OCI-M2 (cell line): ENCODE measurements at regions not wholly inside any gene's neighbourhood (a gene's known extent, or its start where the extent isn't known, plus 50 kb on each side); places are given as distances from the start of the nearest gene placed in this dataset.
"Not testable (repeated sequence)": the region's sequence is repeated elsewhere in the genome, so short reads cannot be mapped to it uniquely, and the experiment has no call there.

Experiments used
- DNase-seq: peaks from one replicate; lab custom pipeline; 2025; ENCODE audit not compliant: unreplicated experiment; lab: John Stamatoyannopoulos, UW

DNA sequence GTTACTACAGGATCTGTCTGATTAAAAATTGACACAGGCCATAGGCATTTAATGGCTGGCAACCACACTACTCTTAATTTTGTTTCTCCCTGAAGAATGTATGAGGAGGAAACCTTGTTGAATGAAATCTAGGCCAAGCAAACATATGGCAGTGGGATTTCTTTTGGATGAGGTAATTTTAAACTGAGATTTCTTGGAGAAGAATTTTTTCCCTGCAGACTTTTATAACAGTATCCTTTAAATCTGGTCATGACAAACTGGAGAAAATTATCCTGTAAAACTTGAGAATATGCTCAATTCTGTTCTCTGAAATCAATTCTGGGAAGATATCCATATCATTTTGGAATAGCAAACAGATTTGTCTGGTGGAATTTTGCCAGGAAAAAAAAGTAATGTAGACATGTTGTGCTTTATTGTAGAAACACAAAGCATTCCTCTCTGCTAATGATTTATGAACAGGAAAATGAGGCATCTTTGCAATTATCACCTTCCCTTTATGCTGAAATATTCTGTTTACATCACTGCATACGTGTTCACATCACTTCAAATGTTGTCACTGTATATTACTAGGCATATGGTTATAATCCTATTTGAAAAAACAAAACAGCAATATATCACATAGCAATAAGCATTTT is 108.3 kb upstream of the ARSJ start:
- DNase-seq: no peak

DNA sequence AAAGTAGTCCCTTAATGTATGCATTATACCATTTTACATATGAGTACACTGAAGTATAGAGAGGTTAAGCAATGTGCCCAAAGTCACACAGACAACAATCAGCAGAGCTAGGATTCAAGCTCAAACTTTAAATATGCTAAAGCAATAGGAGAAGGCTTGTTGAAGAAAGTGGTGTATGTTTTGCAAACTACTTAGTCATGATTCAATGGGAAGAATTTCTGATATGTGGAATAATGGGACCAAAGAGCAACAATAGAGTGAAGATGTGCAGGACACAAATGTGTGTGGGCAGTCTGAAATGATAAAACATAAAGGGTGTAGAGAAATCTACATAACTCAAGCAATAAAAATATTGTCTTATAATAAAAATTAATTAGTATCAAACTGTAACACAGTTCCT is 109.0 kb upstream of the ARSJ start:
- no peak for DNase-seq

DNA sequence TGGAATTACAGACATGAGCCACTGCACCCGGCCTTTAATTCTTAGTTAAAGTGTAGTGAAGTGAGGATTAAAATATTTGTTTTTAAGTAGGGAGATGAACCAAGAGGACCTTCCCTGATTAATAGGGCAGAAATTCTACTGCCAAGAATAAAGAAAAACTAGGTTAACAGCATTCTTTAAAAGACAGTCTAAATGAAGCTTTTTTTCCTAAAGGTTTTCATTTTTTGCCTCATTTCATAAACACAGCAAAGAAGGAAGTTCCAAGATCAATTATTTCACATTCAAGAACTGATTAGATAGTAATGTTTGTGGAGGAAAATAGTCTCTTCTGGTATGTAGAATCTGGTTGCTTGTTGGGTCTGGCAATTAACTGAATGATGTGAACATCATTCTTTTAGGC is 112.1 kb upstream of the ARSJ start:
- no peak for DNase-seq

DNA sequence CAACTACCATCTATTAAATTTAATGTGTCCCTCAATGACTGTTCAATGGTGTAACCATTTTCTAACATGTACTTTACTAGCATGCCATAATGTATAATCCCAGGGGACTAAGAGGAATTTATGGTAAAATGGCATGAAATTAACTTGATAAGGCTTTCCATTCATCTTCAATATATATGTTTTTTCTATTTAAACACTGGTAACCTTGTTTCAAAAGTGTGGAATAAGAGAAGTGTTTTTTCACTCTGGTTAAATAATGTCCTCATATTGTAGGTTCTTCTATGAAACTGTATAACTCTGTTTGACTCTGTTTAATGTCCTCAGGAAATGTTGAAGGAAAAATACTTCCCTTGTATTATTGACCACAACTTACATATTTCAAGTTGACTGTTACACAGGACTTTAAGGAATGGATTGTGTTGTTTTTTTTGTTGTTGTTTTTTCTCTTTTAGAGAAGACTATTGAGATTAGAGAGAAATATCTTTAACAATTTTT is 113.8 kb upstream of the ARSJ start:
- no peak for DNase-seq

DNA sequence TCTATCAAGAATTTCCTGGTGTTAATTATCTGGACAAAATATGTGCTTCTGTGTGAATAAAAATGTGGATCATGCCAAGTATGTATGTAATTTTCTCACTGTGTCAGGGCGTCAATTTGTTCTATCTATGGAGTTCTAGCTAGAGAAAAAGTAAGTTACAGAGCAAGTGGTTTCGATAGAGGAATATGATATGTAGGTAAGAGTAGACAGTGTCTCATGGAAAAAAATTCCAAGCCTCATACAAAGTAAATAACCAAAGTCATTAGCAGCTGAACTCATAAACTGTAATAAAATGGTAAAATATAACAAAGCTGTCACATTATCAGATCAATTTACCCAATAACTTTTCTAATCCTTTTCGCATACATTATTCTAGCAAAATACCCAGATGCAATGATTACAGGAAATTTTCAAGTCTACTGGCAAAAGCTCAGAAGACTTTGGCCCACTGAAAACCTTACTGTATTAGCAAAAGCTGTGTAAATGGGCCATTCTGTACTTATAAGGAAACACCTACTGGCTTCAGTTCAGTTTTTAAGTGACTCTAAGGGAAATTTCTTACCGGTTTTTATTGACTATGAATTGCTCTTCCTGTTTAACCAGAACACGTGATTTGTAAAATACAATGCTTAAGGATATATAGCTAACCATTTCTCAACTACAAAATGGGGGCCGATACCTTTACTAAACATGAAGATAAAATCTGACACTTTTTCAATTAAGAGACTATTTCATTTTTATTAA is 121.0 kb upstream of the ARSJ start:
- no peak for DNase-seq

- DNase-seq: no peak
Observed at GRCh38 chr4:114103908-114104307, 124.5 kb upstream of the ARSJ start.

DNA sequence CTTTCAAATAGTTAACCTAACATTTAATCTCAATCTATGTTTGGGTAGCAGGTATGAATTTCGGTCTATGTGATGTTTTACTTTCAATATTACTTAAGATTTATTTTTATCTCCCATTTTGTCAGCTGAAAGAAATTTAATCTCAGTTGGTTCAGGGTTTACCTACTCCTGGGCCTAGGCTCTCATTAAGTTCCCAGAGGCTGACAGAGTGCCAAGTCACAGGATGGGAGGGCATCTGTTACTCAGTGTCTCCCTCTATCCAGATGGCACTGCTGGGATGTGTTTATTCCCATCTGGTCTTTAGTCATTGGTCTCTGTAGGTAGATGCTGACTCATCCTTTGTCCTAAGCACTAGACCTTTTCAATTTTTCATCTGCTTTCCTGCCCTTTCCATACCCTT is 129.4 kb upstream of the ARSJ start:
- DNase-seq: no peak

DNA sequence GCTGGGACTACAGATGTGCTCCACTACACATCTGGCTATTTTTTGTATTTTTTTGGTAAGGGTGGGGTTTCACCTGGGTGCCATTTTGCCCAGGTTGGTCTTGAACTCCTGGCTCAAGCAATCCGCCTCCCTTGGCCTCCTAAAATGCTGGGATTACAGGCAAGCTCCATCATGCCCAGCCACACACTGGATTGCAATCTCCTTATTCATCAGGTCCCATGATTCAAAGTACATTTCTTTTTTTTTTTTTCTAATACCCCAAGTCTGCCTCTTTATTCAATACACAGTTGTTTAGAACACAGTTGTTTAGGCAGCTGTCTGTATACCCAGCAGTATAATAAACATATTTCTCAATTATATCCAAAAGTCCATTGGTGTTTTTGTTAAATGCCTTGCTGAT is 130.3 kb upstream of the ARSJ start:
- no peak for DNase-seq

- DNase-seq: no peak
Observed at GRCh38 chr4:114115526-114115925, 136.1 kb upstream of the ARSJ start.

- DNase-seq: no peak
Observed at GRCh38 chr4:114116861-114117260, 137.4 kb upstream of the ARSJ start.

GRCh38 chr4:114121221-114121620 is 141.8 kb upstream of the ARSJ start:
- no peak for DNase-seq

GRCh38 chr4:114132199-114132598 is 152.8 kb upstream of the ARSJ start:
- DNase-seq: no peak

GRCh38 chr4:114132830-114133229 is 153.4 kb upstream of the ARSJ start:
- DNase-seq: no peak

DNA sequence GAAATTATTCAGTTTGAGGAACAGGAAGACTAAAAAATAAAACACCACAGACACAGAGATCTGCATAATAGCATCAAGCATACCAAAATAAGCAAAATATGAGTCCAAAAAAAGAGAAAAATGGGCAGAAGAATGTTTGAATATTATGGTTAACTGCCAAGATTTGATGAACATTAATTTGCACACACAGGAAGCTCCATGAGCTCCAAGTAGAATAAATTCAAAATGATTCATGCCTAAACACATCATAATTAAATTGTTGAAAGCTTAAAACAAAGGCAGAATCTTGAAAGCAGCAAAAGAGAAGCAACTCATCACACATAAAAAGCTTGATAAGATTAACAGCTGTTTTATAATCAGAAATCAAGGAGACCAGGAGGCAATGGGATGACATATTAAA is 156.6 kb upstream of the ARSJ start:
- no peak for DNase-seq

DNA sequence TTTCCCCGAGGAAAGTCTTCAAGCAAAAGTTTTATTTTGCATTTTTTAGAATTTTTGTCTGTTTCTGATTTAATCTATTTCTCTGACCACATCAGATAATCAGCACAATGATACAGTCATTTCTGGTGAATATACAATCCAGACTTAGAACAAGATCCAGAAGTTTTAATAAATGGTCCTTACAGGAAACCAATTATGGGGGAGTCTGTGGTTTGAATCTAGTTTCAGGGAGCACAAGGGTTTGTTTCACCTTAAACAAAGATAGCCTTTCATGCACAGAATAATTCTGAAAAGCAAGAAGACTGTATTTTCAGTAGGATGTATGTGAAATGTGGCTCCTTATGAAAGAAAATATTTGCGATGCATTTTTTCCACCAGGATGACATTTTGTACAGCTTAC is 158.5 kb upstream of the ARSJ start:
- no peak for DNase-seq

GRCh38 chr4:114146947-114147618 is 167.6 kb upstream of the ARSJ start:
- DNase-seq: peak; percentile 24

- DNase-seq: not testable (repeated sequence)
Observed at GRCh38 chr4:114147619-114148208, 168.3 kb upstream of the ARSJ start.

- DNase-seq: not testable (repeated sequence)
Observed at GRCh38 chr4:114148372-114149070, 169.1 kb upstream of the ARSJ start.

GRCh38 chr4:114156371-114156770 is 176.9 kb upstream of the ARSJ start:
- no peak for DNase-seq

GRCh38 chr4:114161809-114162208 is 182.4 kb upstream of the ARSJ start:
- DNase-seq: no peak

- no peak for DNase-seq
Observed at GRCh38 chr4:114163051-114163450, 183.6 kb upstream of the ARSJ start.
